CD4-positive, alpha-beta T cell treated with Interleukin-17A for 4 hours (primary cell): ENCODE measurements at regions not wholly inside any gene's neighbourhood (a gene's known extent, or its start where the extent isn't known, plus 50 kb on each side); places are given as distances from the start of the nearest gene placed in this dataset.

ENCODE experiments used
- DNase-seq: peaks from one replicate; pipeline ENCODE4 v3.0.0-alpha.2; 2020; ENCODE audit warnings: mixed read lengths

- no peak for DNase-seq
Measured at GRCh38 chr4:23006756-23007155, 314.0 kb downstream of the GBA3 start.

GRCh38 chr4:23005691-23006090, 313.0 kb downstream of the GBA3 start:
- no peak for DNase-seq

- DNase-seq = no peak
Measured at GRCh38 chr4:23001478-23001877, 308.7 kb downstream of the GBA3 start.

- no peak for DNase-seq
Measured at GRCh38 chr4:22999419-22999818, 306.7 kb downstream of the GBA3 start.

GRCh38 chr4:22997358-22998224, 304.9 kb downstream of the GBA3 start:
- no peak for DNase-seq

GRCh38 chr4:22991576-22991975, 298.8 kb downstream of the GBA3 start:
- DNase-seq = no peak

GRCh38 chr4:22988526-22988925, 295.8 kb downstream of the GBA3 start:
- DNase-seq = no peak

GRCh38 chr4:22987870-22988269, 295.1 kb downstream of the GBA3 start:
- no peak for DNase-seq

GRCh38 chr4:22986881-22987280, 294.1 kb downstream of the GBA3 start:
- DNase-seq = no peak

- no peak for DNase-seq
Measured at GRCh38 chr4:22986262-22986661, 293.5 kb downstream of the GBA3 start.

GRCh38 chr4:22984390-22984789, 291.7 kb downstream of the GBA3 start:
- no peak for DNase-seq

GRCh38 chr4:22978656-22979055, 285.9 kb downstream of the GBA3 start:
- DNase-seq = no peak

GRCh38 chr4:22970665-22971064, 277.9 kb downstream of the GBA3 start:
- no peak for DNase-seq

GRCh38 chr4:22969287-22969896, 276.7 kb downstream of the GBA3 start:
- DNase-seq = no peak

GRCh38 chr4:22962295-22962694, 269.6 kb downstream of the GBA3 start:
- no peak for DNase-seq

- no peak for DNase-seq
Measured at GRCh38 chr4:22959483-22959882, 266.7 kb downstream of the GBA3 start.

- DNase-seq = no peak
Measured at GRCh38 chr4:22957774-22958309, 265.1 kb downstream of the GBA3 start.

- no peak for DNase-seq
Measured at GRCh38 chr4:22949161-22949855, 256.6 kb downstream of the GBA3 start.

- no peak for DNase-seq
Measured at GRCh38 chr4:22947851-22948250, 255.1 kb downstream of the GBA3 start.

GRCh38 chr4:22942920-22943559, 250.3 kb downstream of the GBA3 start:
- no peak for DNase-seq

- DNase-seq = no peak
Measured at GRCh38 chr4:22941688-22942375, 249.1 kb downstream of the GBA3 start.

- no peak for DNase-seq
Measured at GRCh38 chr4:22932326-22932725, 239.6 kb downstream of the GBA3 start.
